GM06990 (cell line): ENCODE measurements at regions not wholly inside any gene's neighbourhood (a gene's known extent, or its start where the extent isn't known, plus 50 kb on each side); places are given as distances from the start of the nearest gene placed in this dataset.
"Not testable (repeated sequence)": the region's sequence is repeated elsewhere in the genome, so short reads cannot be mapped to it uniquely, and the experiment has no call there.

Source experiments
- DNase-seq: peaks from one replicate; pipeline ENCODE4 v3.0.0-alpha.2; 2011; ENCODE audit not compliant: insufficient read length; ENCODE audit errors: extremely low read depth
- H3K27me3 ChIP-seq: replicated peaks from 2 replicates; pipeline ENCODE4 v1.6.0; 2011; ENCODE audit warnings: low read length; ENCODE audit not compliant: control insufficient read depth, insufficient read depth
- H3K36me3 ChIP-seq: 2 replicates; pipeline ENCODE4 v1.5.1; 2011; ENCODE audit warnings: low read length; ENCODE audit not compliant: control insufficient read depth, insufficient read depth
- H3K4me3 ChIP-seq: replicated peaks from 2 replicates; pipeline ENCODE4 v1.5.1; 2011; ENCODE audit warnings: low read depth, mild to moderate bottlenecking, control low read depth, low read length
- CTCF ChIP-seq: IDR thresholded peaks from 2 replicates; pipeline ENCODE4 v1.5.1; 2011; ENCODE audit warnings: low read length, control low read depth, mild to moderate bottlenecking, inconsistent platforms; ENCODE audit not compliant: insufficient read depth, poor library complexity, severe bottlenecking

- not testable (repeated sequence) for H3K4me3 ChIP-seq, H3K27me3 ChIP-seq, H3K36me3 ChIP-seq
- peak; percentile 66 for TF ChIP-seq CTCF
- peak; percentile 74 for DNase-seq
These were observed 179.7 kb downstream of the TMEM121 start for GRCh38 chr14:105705862-105706700.

DNA sequence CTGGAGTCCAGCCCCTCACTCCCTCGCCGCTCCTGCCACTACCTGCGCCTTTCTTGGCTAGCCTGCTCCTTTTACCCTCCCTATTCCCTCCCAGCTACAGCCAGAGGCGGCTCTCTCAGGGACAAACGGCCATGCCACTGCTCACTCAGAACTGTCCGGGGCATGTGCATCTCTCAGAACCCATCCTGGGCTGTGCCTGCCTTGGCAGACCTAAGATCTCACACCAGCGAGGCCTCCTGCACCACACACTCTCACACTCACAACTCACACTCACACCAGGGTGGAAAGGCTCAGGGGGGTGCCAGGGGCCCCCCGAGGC lies 180.3 kb downstream of the TMEM121 start:
- not testable (repeated sequence) for DNase-seq, H3K27me3 ChIP-seq, H3K36me3 ChIP-seq, H3K4me3 ChIP-seq

- DNase-seq, H3K27me3 ChIP-seq, H3K4me3 ChIP-seq: not testable (repeated sequence)
These were observed 180.7 kb downstream of the TMEM121 start for GRCh38 chr14:105707099-105707498.

GRCh38 chr14:105707723-105708151 lies 181.4 kb downstream of the TMEM121 start:
- not testable (repeated sequence) for H3K36me3 ChIP-seq, DNase-seq, H3K4me3 ChIP-seq, H3K27me3 ChIP-seq

More at GRCh38 chr14:105707099-105707498, 180.7 kb downstream of the TMEM121 start:
- H3K36me3 ChIP-seq, result not testable (repeated sequence)

GRCh38 chr14:105708251-105709134 lies 182.1 kb downstream of the TMEM121 start:
- peak; percentile 54 for DNase-seq
- not testable (repeated sequence) for H3K36me3 ChIP-seq, H3K27me3 ChIP-seq, H3K4me3 ChIP-seq

DNA sequence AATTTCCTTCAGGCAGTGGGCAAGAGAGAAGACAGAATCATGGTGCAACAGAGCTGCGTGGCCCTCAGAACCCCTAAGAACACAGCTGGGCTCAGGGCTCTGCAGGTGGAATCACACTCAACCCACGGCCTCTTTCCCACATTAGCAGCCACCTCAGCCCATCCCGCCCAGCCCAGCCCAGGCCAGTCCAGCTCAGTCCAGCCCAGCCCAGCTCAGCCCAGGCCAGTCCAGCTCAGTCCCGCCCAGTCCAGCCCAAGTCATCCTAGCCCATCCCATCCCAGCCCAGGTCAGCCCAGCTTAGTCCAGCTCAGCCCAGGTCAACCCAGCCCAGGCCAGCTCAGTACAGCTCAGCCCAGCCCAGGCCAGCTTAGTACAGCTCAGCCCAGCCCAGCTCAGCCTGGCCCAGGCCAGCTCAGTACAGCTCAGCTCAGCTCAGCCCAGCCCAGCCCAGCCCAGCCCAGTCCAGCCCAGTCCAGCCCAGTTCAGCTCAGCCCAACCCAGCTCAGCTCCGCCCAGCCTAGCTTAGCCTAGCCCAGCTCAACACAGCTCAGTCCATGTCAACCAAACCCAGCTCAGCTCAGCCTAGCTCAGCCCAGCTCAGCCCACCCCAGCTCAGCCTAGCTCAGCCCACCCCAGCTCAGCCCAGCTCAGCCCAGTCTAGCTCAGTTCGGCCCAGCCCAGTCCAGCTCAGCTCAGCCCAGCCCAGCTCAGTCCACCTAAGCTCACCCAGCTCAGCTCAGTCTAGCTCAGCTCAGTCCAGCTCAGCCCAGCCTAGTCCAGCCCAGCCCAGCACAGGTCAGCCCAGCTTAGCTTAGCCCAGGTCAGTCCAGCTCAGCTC lies 183.1 kb downstream of the TMEM121 start:
- DNase-seq, result peak; percentile 52
- Histone ChIP-seq H3K27me3 (no peaks in the 10 kb centered on the region), H3K36me3 (no peaks in the 10 kb centered on the region), H3K4me3 (peak overlapping the region; percentile 22)
- TF ChIP-seq CTCF, result no peak

DNA sequence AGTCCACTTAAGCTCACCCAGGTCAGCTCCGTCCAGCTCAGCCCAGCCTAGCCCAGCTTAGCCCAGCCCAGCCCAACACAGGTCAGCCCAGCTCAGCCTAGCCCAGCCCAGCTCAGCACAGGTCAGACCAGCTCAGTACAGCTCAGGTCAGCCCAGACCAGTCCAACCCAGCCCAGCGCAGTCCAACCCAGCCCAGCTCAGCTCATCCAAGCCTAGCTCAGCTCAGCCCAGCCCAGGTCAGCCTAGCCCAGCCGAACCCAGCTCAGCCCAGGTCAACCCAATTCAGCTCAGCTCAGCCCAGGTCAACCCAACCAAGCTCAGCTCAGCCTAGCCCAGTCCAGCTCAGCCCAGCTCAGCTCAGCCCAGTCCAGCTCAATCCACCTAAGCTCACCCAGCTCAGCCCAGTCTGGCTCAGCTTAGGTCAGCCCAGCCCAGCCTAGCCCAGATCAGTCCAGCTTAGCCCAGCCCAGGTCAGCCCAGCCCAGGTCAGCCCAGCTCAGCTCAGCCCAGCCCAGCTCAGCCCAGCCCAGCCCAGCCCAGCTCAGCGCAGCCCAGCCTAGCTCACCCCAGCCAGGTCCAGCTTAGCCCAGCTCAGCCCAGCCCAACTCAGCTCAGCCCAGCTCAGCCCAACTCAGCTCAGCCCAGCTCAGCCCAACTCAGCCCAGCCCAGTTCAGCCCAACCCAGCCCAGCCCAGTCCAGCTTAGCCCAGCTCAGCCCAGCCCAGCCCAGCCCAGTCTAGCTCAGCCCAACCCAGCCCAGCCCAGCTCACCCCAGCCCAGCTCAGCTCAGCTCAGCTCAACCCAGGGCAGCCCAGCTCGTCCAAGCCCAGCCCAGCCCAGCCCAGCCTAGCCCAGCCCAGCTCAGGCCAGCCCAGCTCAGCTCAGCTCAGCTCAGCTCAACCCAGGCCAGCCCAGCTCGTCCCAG lies 184.0 kb downstream of the TMEM121 start:
- peak; percentile 58 for DNase-seq
- H3K27me3 ChIP-seq, result no peaks in the 10 kb centered on the region
- no peak for TF ChIP-seq CTCF
- H3K4me3 ChIP-seq, result peak overlapping the region; percentile 22
- H3K36me3 ChIP-seq, result no peaks in the 10 kb centered on the region
